Pons (tissue), 1 donor: ENCODE measurements at regions not wholly inside any gene's neighbourhood (a gene's known extent, or its start where the extent isn't known, plus 50 kb on each side); places are given as distances from the start of the nearest gene placed in this dataset.
"Not testable (repeated sequence)": the region's sequence is repeated elsewhere in the genome, so short reads cannot be mapped to it uniquely, and the experiment has no call there.

ENCODE experiments used
- DNase-seq: peaks from one replicate; pipeline ENCODE4 v3.0.0-alpha.2; 2016; ENCODE audit warnings: low spot score

DNA sequence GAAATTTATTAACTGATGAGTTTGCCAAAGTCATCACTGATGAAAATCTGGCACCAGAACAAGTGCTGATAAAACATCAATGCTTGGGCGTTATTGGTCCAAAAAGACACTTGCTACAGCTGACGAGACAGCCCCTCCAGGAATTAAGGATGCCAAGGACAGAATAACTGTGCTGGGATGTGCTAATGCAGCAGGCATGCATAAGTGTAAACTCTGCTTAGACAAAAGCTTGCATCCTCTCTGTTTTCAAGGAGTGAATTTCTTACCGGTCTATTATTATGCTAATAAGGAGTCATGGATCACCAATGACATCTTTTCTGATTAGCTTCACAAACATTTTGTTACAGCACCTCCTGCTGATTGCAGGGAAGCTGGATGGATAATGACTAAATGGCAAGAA is 402.0 kb downstream of the LTN1 start:
- DNase-seq: no peak

- no peak for DNase-seq
These were observed 402.7 kb downstream of the LTN1 start for GRCh38 chr21:28590026-28590425.

GRCh38 chr21:28588997-28589396 is 403.7 kb downstream of the LTN1 start:
- no peak for DNase-seq

DNA sequence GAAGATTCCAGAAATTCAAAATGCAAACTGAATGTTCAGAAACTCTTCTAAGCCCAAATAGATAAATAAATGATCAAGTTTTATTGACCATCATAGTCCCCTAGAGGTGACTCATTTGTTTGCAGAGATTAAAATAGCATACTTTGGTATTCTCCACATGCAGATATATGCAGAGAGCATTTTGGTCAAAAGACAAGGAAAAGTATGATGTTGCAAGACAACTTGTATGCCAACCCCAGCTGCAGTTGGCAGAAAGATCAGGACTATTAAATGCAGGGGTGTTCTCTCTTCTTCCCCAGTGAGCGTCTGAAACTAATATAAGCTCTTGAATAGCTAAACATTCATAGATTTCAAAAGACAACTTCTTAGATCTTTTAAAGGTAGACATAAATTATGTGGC is 404.9 kb downstream of the LTN1 start:
- no peak for DNase-seq

GRCh38 chr21:28581976-28582375 is 410.7 kb downstream of the LTN1 start:
- no peak for DNase-seq

GRCh38 chr21:28581311-28581731 is 411.4 kb downstream of the LTN1 start:
- DNase-seq: not testable (repeated sequence)

DNA sequence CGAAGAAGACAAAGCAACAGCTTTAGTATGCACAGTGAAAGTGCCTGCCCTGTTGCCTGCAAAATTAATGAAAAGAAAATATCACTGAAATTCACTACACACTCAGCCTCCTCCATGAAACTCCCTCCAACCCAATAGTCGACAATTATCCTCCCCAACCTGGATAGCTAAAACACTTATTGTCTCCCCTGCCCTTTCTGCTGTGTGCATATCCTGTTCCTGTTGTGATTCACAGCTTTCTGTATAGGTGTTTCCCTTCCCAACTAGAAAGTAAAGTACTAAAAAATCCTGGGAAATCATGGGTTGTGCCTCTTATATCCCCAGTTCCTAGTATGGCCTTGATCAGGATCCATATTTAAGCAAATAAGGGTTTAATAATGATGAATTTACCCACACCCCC is 412.1 kb downstream of the LTN1 start:
- DNase-seq: no peak

GRCh38 chr21:28579986-28580550 is 412.6 kb downstream of the LTN1 start:
- DNase-seq: no peak

GRCh38 chr21:28568692-28569091 is 424.0 kb downstream of the LTN1 start:
- DNase-seq: no peak

DNA sequence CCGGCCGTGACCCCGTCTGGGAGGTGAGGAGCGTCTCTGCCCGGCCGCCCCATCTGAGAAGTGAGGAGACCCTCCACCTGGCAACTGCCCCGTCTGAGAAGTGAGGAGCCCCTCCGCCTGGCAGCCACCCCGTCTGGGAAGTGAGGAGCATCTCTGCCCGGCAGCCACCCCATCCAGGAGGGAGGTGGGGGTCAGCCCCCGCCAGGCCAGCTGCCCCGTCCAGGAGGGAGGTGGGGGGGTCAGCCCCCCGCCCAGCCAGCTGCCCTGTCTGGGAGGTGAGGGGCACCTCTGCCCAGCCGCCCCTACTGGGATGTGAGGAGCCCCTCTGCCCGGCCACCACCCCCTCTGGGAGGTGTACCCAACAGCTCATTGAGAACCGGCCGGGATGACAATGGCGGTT is 428.7 kb downstream of the LTN1 start:
- DNase-seq: not testable (repeated sequence)

DNA sequence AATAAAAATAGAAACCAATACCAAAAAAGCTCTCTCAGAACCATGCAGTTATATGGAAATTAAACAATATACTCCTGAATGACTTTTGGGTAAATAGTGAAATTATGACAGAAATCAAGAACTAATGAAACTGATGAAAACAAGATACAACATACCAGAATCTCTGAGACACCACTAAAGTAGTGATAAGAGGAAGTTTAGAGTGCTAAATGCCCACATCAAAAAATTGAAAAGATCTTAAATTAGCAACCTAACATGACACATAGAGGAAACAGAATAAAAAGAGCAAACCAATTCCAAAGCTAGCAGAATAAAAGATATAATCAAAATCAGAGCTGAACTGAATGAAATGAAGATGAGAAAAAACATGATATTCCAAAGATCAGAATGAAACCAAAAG is 430.9 kb downstream of the LTN1 start:
- DNase-seq: no peak

GRCh38 chr21:28554660-28555475 is 437.8 kb downstream of the LTN1 start:
- no peak for DNase-seq

- DNase-seq: no peak
These were observed 442.4 kb downstream of the LTN1 start for GRCh38 chr21:28550057-28550825.

GRCh38 chr21:28548291-28548690 is 444.4 kb downstream of the LTN1 start:
- DNase-seq: no peak

- DNase-seq: no peak
These were observed 444.9 kb downstream of the LTN1 start for GRCh38 chr21:28547766-28548165.

- no peak for DNase-seq
These were observed 448.7 kb downstream of the LTN1 start for GRCh38 chr21:28543975-28544374.

DNA sequence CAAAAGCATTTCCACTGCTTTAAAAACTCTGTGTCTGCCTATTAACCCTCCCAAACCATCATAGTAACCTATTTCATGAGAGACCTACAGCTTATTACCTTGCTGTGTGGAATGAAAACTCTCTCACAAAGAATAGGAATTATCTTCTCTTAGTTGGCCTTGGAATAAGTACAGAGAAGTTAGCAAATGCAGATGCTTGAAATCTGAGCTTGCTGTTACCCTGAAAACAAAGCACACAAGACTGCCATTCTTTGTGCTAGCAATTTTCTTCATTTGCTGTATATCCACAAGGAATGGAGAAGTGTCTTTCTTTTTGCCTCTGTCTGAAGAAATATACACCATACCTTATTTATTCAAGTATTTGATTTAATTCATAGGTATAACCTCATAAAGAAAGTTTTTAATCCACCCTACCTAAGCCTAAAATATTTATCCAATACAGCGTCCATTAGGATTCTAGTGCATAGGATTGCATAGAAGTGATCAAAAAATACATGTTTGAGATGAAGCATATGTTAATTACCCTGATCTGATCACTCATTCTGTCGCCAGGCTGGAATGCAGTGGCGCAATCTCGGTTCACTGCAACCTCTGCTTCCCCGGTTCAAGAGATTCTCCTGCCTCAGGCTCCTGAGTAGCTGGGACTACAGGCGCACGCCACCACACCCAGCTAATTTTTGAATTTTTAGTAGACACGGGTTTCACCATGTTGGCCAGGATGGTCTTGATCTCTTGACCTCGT is 451.1 kb downstream of the LTN1 start:
- DNase-seq: no peak

DNA sequence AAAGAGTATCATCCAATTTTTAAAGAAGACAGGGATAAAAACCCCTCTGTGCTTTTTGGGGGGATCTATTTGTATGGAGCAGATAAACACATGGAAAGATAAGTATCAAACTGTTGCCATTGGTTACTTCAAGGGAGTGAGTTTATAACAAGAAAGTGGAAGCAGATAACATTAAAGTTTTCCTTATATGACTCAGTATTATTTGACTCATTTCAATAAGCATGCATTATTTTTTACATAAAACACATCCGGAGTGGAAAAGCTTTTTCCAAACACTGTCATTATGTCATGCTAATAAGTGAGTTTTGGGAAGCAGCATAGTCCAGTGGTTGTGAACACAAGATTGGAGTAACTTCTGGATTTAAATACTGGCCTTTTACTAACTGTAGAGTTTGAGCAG is 452.2 kb downstream of the LTN1 start:
- DNase-seq: no peak

DNA sequence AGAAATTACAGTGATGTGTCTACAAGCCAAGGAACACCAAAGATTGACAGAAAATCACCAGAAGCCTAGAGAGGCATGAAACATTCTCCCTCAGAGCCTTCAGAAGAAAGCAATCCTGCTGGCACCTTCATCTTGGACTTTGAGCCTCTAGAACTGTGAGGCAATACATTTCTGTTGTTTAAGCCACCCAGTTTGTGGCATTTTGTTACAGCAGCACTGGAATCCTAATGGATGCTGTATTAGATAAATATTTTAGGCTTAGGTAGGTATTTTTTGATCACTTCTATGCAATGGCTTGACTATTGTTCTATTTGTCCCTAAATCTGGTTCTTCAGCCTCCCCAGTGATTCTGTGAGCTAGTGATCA is 453.1 kb downstream of the LTN1 start:
- DNase-seq: no peak

DNA sequence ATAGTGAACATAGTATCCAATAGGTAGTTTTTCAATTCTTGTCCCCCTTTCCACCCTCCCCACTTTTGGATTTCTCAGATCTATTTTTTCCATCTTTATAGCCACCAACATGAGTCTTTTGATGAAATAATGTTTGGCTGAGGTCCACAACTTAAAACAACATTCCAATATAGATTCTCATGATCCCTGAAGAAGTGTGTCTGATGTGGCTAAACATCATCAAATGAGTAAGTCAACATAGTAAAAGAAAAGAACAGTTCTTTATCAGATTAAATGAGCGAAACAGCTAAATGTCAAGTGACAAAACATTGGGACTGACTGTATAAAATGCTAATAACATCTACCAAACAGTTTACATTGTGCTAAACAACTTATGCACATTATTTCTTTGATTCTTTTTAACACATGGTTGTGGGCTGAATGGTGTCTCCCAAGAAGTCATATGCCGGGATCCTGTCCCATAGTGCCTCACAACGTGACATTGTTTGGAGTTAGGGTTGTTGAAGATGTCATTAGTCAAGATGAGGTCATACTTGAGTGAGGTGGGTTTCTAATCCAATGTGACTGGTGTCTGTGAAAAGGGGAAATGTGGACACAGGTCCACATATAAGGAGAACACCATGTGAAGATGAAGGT is 453.6 kb downstream of the LTN1 start:
- DNase-seq: no peak

DNA sequence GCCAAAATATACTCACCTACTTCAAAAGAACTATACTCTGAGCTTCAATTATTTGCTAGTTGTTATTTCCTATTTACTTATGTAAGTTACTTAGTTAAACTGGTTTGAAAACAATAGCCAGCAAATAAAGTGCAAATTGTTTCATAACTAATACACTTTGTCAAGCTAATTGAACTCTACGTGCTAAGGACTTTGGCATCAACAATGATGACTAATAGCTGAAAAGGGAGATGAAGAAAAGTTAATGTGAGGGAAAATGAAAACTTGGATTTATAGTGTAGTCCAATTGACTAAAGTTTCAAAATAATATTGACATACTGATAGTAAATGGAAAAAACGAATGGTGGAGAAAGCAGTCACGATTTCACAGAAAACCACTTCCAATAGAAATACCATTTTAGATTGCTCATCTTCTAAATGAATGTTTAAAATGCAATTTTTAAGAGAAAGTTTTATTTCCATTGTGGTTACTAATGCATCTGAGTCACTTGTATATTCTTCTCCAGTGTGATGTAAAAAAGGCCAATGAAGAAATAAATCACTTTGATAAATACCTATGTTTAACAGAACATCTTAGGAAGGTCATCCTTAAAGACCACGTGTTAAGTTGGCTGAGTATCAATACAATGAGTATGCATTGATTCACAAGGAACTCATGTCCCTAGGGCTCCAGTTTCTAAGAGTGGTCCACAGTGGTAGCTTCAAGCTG is 455.2 kb downstream of the LTN1 start:
- no peak for DNase-seq
